GM19035 (cell line): ENCODE measurements at regions not wholly inside any gene's neighbourhood (a gene's known extent, or its start where the extent isn't known, plus 50 kb on each side); places are given as distances from the start of the nearest gene placed in this dataset.

ENCODE experiments used
- ATAC-seq: cut with Tn5 transposase; IDR thresholded peaks from one replicate; pipeline ENCODE4 v1.9.1; 2021; ENCODE audit not compliant: unreplicated experiment

- ATAC-seq, result no peak
Observed at GRCh38 chr2:8018956-8019355, 662.9 kb upstream of the ID2 start.

- ATAC-seq, result no peak
Observed at GRCh38 chr2:8019934-8020333, 661.9 kb upstream of the ID2 start.

DNA sequence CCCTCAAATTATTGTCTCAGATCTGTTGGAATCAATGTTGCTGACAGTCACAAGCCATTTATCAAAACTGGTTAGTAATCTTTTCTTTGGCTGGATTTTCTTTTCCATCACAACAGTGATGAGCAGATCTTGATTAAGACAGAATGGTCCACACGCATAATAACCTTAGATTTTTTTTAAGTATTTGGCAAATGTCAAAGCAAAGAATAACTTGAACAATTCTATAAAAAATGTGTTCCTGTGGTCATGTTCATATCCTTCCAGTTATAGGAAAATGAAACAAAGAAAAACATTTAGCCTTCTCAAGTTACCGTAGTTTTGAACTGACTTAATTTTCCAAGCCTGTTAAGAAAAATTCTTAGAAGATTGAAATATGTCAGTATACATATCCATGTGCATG lies 659.9 kb upstream of the ID2 start:
- ATAC-seq, result no peak

- ATAC-seq, result no peak
Observed at GRCh38 chr2:8022908-8023640, 658.8 kb upstream of the ID2 start.

- no peak for ATAC-seq
Observed at GRCh38 chr2:8024506-8024905, 657.4 kb upstream of the ID2 start.

- no peak for ATAC-seq
Observed at GRCh38 chr2:8026381-8026780, 655.5 kb upstream of the ID2 start.

- ATAC-seq, result no peak
Observed at GRCh38 chr2:8027387-8027786, 654.5 kb upstream of the ID2 start.

- ATAC-seq, result no peak
Observed at GRCh38 chr2:8028036-8028435, 653.8 kb upstream of the ID2 start.

GRCh38 chr2:8028436-8028835 lies 653.4 kb upstream of the ID2 start:
- no peak for ATAC-seq

DNA sequence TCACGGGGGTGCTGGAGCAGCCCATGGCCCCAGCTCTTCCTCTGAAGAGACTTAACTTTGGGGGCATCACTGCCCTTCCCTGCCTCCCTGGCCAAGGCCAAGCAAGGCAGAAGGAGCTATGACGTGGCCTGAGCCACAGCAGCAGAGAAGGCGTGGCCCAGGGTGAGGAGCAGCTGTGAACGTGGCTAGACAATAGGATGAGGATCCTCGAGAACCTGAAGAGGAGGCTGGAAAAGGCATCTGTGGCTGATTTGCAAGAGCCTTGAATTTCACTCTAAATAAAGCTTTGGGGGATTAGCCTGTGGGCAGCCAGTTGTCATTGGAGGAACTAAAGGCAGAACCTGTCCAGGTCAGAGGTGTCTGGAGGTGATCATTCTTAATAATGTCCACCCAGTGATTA lies 652.9 kb upstream of the ID2 start:
- no peak for ATAC-seq

DNA sequence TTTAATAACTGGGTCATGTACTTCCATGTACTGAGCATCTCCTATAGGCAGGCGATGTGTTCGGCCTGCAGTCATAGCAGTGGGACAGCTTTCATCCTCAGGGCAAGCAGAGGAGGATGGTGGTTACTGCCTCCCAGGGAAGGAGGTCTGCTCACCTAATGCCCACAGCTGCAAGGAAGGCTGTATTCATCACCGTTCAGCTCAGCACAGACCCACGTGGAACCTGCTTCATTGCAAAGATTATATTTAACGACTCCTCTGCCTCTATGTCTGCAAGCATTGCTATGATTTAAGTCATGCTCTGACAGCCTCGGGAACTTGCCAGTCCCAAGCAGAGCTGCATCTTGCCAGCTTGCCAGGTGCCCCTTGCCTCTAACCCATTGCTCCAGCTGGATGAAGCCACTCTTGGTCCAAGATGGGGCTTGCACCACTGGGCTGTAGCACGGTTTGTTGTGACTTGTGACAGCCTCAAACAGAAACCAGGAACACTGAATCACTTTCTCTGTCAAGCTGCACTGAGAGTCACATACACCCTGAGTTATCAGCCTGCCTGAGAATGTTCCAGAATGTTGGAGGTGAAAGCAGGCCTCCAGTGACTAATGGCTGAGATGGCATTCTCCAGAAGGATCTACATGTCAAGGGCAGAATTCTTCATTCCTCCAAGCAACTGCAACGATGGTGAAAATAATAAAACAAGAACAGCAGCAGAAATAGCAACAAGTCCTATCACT lies 651.1 kb upstream of the ID2 start:
- ATAC-seq, result no peak

DNA sequence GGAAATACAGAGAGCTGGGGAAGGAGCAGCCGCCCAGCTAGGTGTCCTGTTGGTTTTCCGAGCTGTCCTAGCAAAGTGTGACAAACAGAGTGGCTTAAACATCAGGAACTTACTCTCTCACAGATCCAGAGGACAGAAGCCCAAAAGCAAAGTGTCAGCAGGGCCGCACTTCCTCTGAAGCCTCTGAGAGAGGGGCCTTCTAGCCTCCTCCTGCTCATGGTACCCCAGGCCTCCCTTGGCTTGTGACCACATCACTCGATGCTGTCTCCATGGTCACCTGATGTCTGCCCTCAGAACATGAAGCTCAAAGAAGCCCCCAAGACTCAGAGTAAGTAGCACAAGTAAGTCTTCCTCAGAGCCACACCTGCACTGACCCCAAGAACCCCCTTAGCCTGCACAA lies 650.5 kb upstream of the ID2 start:
- ATAC-seq, result no peak

GRCh38 chr2:8033546-8034096 lies 648.2 kb upstream of the ID2 start:
- no peak for ATAC-seq

DNA sequence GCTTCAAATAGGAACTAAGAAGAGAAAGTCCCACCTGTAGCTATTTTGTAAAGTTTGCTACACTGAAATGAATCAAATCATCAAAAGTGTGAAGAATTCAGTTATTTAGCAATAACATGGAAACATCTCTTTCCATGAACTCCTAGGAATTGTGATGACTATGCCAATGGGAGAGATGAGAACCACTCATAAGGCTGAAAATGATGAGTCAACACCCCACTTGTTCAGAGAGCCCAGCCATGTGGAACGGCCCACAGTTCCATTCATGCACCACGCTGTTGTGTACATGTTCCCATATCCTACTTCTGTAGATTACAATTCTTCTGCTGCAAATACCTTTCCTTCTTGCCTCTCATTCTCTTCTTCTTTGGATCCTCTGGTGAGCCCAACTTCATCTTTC lies 645.5 kb upstream of the ID2 start:
- ATAC-seq, result no peak

DNA sequence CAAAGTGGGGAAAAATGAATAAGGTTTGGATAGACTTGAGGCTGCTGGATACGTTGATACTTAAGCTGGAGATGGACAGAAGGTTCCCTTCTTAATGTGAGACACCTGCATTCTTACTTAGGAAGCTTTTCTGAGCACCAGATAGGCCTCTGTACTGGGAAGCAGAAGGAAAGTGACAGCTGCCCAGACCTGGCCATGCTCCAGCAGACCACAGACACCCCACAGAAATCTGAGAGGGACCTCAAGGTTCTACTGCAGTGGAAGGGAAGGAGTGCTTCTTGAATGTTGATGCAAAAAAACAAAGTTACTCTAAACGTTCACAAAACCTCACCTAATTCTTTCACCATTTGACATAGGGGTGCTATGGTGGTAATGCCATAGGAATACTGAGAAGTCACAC lies 642.1 kb upstream of the ID2 start:
- no peak for ATAC-seq

DNA sequence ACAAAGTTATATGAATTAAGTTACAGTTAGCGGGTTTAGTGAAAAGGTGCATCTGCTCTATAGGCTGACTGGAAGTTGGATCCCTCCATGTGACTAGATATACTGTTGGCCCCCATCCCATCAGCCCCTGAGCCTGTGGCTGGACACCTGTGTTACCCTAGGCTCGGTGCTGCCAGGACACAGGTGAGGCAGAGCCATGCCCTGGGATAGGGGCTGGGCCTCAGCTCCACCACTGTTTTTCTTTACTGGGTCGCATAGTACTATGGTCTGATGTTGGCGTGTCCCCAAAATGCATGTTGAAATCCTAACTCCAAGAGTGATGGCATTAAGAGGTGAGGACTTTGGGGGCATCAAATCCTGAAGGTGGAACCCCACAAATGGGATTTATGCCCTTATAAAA lies 638.6 kb upstream of the ID2 start:
- ATAC-seq, result no peak

GRCh38 chr2:8044046-8044594 lies 637.7 kb upstream of the ID2 start:
- ATAC-seq, result no peak

DNA sequence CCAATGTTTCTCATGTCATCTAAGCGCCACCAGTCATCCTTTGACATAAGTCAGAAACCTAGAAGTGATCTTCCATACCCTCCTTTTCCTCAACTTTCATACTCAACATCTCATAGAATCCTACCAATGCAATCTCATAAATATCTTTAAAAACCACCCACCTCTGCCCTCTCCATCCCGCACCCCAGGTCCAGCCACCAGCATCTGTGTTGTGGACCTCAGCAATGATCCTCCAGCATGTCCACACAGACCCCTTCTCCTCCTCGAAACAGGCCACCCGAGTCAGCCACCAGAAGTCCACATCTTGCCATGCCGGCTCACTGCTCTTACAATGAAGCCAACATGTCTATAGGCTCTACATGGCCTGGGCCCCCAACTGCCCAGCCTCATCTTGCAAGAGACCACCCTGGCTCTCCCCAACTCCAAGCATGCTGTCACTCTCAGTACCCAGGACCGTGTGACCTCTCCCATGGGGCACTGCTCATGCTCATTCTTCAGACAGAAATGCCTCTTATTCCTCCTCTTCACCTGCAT lies 636.7 kb upstream of the ID2 start:
- ATAC-seq, result no peak

GRCh38 chr2:8046849-8047248 lies 635.0 kb upstream of the ID2 start:
- ATAC-seq, result no peak

- no peak for ATAC-seq
Observed at GRCh38 chr2:8049176-8049575, 632.7 kb upstream of the ID2 start.

- ATAC-seq, result peak; percentile 93
Observed at GRCh38 chr2:8049851-8050571, 631.8 kb upstream of the ID2 start.
